GM19351 (cell line): ENCODE measurements at regions not wholly inside any gene's neighbourhood (a gene's known extent, or its start where the extent isn't known, plus 50 kb on each side); places are given as distances from the start of the nearest gene placed in this dataset.
A peak's percentile ranks its signal among the peaks of the same experiment; 100 is the strongest.
"Not testable (repeated sequence)": the region's sequence is repeated elsewhere in the genome, so short reads cannot be mapped to it uniquely, and the experiment has no call there.

Source experiments
- ATAC-seq: cut with Tn5 transposase; IDR thresholded peaks from one replicate; pipeline ENCODE4 v1.9.1; 2021; ENCODE audit warnings: mild to moderate bottlenecking, moderate library complexity; ENCODE audit not compliant: unreplicated experiment

- ATAC-seq, result peak; percentile 24
Observed at GRCh38 chr4:138113819-138114400, 128.2 kb downstream of the SLC7A11 start.

- ATAC-seq, result not testable (repeated sequence)
Observed at GRCh38 chr4:138112890-138113289, 129.3 kb downstream of the SLC7A11 start.

GRCh38 chr4:138112389-138112788 lies 129.8 kb downstream of the SLC7A11 start:
- ATAC-seq, result no peak

GRCh38 chr4:138111462-138112000 lies 130.6 kb downstream of the SLC7A11 start:
- ATAC-seq, result no peak

GRCh38 chr4:138110815-138111214 lies 131.3 kb downstream of the SLC7A11 start:
- ATAC-seq, result no peak

GRCh38 chr4:138107023-138107422 lies 135.1 kb downstream of the SLC7A11 start:
- no peak for ATAC-seq

- ATAC-seq, result no peak
Observed at GRCh38 chr4:138105331-138105730, 136.8 kb downstream of the SLC7A11 start.

- no peak for ATAC-seq
Observed at GRCh38 chr4:138104284-138104680, 137.9 kb downstream of the SLC7A11 start.

GRCh38 chr4:138103597-138104283 lies 138.4 kb downstream of the SLC7A11 start:
- no peak for ATAC-seq

- ATAC-seq, result no peak
Observed at GRCh38 chr4:138099385-138099784, 142.8 kb downstream of the SLC7A11 start.

- ATAC-seq, result no peak
Observed at GRCh38 chr4:138097912-138098600, 144.1 kb downstream of the SLC7A11 start.

GRCh38 chr4:138096384-138097062 lies 145.6 kb downstream of the SLC7A11 start:
- no peak for ATAC-seq

GRCh38 chr4:138095378-138095777 lies 146.8 kb downstream of the SLC7A11 start:
- no peak for ATAC-seq

- no peak for ATAC-seq
Observed at GRCh38 chr4:138092060-138092459, 150.1 kb downstream of the SLC7A11 start.

GRCh38 chr4:138090918-138091676 lies 151.1 kb downstream of the SLC7A11 start:
- no peak for ATAC-seq

GRCh38 chr4:138090150-138090917 lies 151.8 kb downstream of the SLC7A11 start:
- peak; percentile 91 for ATAC-seq

- ATAC-seq, result no peak
Observed at GRCh38 chr4:138088449-138089208, 153.5 kb downstream of the SLC7A11 start.

- no peak for ATAC-seq
Observed at GRCh38 chr4:138087066-138087719, 155.0 kb downstream of the SLC7A11 start.
